Right ventricle myocardium superior (tissue), 1 donor: ENCODE measurements at regions not wholly inside any gene's neighbourhood (a gene's known extent, or its start where the extent isn't known, plus 50 kb on each side); places are given as distances from the start of the nearest gene placed in this dataset.
A peak's percentile ranks its signal among the peaks of the same experiment; 100 is the strongest.

Experiments used
- ATAC-seq: fragments of 200-7000 bp; cut with Tn5 transposase; one replicate; pipeline ENCODE4 v1.9.1; 2020; ENCODE audit warnings: mild to moderate bottlenecking; ENCODE audit not compliant: poor library complexity
- DNase-seq: peaks from one replicate; pipeline ENCODE4 v3.0.0-alpha.2; 2020
- intact Hi-C: fragments of 100-400 bp; cut with DNase I; formaldehyde crosslinking; loops from one replicate; pipeline ENCODE4 v1.11.2; 2022
- donor health status: DM: no; HTN: yes; CAD: no; lungs with severe emphysema.

DNA sequence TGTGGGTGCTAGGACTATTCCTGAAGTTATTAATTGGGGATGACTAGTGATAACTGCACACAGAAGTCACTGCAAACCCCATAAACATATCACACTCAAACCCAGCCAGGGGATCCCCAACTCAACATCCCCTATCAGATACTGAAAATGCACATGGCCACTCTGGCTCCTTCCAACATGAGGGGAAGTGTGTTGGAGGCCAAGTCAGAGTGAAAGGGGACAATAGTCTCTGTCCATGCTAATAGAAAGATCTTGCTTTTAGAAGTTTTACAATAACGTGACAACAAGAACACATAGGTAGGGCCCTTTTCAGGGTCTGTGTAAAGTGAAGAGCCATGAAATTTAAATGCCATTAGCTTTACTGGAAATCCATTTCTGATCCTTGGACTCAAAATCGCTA lies 98.8 kb upstream of the SEMA6A start:
- intact Hi-C loops, result no loop called here
- DNase-seq, result no peak

DNA sequence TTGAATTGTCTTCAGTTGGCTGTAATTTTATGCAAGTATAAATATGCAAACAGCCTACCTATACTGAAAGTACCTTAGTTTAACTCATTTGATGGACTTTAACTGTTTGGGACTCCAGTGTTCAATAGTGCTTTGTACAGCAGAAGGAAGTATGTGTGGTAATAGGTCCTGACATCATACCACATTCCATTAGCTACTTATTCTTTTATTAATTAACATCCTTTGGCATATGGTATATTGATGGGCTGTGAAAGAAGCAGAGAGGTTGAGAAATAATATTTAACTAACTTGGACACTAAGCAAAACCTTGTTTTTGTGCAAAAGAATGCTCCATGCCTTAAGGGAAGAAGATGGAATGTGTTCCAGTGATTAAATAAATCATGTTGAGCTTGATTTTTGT lies 97.6 kb upstream of the SEMA6A start:
- ATAC-seq, result no peak

More for the DNA sequence above, 98.8 kb upstream of the SEMA6A start:
- ATAC-seq, result no peak

DNA sequence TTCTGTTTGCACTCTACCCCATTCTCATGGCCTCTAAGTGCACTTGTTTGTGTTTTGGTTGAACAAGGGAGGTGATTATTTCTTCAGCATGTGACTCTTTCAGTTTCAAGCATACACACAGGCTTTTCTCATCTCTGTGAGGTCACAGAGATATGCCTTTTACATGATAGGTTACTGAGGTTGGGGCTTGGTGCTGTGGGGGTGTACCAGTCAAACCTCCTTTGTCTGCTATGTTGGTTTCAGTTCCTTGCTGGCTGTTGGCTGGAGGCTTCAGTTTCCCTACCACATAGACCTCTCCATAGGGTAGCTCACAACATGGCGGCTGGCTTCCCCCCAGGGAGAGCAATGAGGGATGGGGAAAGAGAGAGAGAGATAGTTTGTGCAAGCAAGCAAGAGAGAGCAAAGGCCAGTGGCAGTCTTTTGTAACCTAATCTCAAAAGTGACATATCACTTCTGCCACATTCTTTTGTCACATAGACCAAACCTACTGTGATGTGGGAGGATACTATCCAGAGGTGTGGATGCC lies 96.7 kb upstream of the SEMA6A start:
- ATAC-seq, result no peak
- no peak for DNase-seq
- intact Hi-C loops, result no loop called here

More for the DNA sequence above, 97.6 kb upstream of the SEMA6A start:
- intact Hi-C loops, result no loop called here
- DNase-seq, result no peak

DNA sequence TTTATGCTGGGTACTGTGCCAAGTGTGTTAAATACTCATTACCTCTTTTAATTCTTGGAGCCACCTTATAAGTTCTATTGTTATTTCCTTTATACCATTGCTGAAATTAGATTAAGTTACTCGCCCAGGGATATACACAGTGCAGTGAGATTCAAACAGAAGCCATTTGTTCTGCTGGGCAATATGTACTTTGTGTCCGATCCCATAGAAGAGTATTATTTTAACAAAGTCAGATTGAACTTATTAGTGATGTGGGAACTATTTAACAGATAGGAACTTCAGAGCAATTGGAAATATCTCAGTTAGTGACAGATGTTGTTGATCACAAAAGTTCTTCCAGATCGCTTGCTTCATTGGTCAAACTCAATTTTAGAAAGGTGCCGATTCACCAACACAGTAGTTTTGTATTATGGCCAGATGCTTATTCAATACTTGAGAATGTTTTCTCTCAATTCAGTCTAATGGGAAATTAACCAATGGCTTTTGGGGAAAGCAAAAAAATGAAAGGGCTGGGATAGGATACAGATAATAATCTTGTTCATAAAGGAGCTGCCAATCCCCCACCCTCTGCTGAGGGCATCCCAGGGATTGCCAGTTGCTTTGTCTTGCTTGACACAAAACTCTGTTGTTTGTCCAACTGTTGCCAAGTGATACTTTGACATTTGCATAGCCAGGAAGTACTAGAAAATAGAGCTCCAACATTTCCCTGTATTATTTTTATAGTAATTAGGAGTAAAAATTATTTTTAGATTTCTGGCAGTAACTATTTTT lies 94.8 kb upstream of the SEMA6A start:
- no peak for ATAC-seq
- intact Hi-C loops, result no loop called here
- DNase-seq, result no peak

DNA sequence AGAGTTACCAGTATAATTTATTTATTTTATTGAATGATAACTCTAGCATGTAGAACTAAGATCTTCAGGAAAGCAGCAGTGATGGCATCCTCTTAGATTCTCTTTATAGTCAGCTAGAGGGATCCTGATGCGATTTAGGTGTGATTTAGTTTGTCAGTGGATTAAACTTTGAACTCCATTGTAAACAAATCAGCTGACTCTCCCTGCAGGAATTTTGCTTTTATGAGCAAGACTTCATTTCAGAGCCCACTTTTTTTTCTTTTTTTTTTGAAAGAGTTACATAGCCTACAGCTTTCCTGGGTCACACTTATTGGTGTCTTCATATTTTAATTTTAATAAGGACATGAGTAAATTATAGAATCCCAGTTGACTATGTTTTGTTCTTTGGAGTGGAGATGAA lies 93.8 kb upstream of the SEMA6A start:
- ATAC-seq (no peak), DNase-seq (no peak)
- intact Hi-C loops, result no loop called here

DNA sequence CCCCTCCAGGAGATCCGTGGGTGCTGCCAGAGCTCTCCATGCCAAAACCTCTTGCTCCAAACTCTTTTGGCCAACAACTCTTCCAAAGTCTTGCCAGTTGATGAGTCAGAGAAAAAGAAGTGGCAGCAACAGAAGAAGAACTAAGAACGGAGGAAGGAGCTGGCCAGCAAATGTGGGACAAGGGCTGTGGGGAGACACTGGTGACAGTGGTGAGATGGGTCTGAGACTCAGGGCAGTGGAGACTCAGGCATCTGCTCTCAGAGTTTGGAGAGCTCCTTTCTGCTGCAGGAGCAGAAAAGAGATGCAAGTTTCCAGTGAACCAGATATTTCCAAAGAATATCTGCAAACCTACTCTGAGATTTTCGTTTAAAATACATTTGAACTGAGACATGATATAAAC lies 92.3 kb upstream of the SEMA6A start:
- ATAC-seq (no peak), DNase-seq (no peak)
- intact Hi-C loops, result no loop called here

DNA sequence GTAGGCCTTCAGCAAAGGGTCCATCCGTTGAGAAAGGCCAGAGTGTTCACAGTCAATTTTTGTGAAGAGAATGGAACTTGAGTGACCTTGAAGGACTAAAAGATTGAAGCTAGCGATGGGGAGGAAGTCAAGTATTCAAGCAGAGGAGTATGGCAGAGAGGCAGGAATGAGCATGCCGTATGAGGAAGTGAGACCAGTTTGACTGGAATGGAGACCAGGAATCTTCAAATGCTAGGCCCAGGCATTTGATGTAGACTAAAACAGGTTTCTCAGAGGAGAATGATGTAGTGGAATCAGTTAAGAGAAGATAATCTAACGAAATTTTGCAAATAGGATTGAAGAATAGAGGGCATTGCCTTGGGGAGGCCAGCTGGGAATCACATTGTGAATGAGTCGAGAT lies 90.4 kb upstream of the SEMA6A start:
- intact Hi-C loops, result no loop called here
- no peak for ATAC-seq
- DNase-seq, result no peak

DNA sequence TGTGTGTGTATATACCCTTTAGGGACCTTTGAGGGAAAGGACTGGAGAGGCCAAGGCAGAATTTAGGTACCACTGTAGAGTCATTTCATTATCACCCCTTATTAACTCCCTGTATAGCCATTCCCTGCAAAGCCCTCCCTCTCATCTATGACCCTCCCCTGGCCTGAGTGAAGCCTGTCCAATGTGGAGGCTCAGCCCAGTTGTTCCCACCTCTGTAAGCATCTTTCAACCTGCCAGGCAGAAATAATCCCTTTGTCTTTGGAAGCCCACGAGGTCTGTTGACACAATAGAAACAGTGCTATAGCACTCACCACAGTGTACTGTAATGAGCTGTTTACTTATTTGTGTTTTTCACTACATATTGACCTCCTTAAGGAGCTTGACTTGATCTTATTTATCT lies 88.5 kb upstream of the SEMA6A start:
- intact Hi-C loops, result no loop called here
- no peak for DNase-seq
- ATAC-seq, result no peak

DNA sequence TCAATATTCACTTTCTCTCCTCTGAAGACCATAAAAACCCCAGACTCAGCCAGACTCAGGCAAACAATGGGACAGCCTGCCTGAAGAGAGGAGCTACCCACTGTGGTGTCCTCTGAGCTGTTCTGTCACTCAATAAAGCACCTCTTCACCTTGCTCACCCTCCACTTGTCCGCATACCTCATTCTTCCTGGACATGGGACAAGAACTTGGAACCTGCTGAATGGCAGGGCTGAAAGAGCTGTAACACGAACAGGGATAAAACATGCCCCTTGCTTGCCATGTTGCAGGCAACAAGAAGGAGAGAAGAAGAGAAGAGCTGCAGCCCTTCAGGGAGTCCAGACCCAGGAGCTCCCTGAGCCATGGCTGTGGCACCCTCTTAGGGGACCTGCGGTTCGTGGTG lies 86.8 kb upstream of the SEMA6A start:
- intact Hi-C loops, result no loop called here
- ATAC-seq (no peak), DNase-seq (no peak)

DNA sequence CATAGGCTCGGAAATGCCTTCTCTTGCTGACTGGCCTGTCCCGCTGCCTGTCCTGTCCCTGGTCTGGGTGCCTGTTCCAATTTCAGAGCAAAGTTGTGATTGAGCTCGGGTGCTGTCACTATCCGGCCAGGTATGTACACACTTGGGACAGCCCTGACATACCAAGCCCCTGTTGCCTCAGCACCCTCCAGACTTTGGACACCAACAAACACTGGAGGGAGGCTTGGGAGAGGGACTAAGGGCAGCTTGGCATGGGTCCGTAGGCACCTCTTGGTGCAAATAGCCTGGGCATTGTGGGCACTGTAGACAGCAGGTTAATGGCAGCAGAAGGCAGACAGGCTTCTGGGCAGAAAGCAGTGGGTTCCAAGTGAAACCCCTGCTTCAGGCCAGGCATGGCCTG lies 86.3 kb upstream of the SEMA6A start:
- DNase-seq, result no peak
- intact Hi-C loops, result no loop called here
- no peak for ATAC-seq

DNA sequence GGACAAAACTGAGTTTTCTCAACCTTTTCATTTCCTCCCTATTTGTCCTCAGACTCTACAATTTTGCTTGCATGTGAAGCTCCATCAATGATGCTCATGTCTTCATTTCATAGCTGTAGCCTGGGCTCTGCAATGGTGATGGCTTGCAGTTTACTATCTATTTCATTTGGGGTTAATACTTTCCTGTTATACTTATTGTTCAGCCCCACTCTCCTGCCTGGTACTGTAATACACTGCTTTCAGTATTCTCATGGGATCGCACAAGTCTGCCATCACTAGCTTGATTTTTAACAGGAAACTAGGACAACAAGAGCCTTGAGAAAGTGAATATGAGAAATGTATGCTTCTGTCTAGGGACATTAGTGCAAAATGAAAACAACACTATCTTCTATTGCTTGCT lies 84.2 kb upstream of the SEMA6A start:
- no peak for ATAC-seq
- intact Hi-C loops, result no loop called here
- no peak for DNase-seq

DNA sequence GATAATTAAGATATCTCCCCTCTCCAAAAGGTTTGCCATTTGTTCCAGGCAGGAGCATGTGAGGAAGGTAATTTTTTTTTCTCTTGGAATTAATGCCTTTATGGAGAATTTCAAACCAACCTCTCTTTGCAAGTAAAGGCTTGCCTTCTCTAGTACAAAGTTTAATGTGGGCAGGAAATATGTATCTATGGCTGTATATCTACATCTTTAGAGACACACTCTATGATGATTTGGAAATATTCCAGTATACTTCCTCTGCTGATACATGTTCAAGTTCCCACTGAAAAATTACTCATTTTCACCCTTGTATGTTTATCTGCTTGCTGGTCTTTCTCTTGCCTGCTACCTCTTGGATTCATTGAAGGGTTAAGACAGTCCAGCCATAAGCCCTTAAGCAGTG lies 83.5 kb upstream of the SEMA6A start:
- no peak for DNase-seq
- no peak for ATAC-seq
- intact Hi-C loops, result no loop called here

DNA sequence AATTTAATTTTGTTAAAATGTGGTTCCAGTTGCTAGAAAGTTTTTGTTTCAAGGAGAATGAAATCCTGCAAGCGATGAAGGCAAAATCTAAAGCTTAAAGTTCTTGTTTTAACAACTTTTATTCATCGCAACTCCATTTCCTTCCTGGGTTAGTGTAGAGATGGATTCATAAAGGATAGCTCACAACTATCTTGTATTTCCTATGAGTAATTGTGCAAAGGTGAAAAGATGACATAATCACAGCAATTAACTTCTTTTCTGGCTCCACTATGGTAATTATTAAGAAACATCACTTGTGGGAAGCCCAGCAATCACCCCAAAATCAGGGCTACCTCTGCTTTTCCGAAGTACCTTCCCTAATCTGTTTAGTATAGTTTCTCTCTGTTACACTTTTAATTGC lies 80.8 kb upstream of the SEMA6A start:
- ATAC-seq (no peak), DNase-seq (no peak)
- intact Hi-C loops, result no loop called here

DNA sequence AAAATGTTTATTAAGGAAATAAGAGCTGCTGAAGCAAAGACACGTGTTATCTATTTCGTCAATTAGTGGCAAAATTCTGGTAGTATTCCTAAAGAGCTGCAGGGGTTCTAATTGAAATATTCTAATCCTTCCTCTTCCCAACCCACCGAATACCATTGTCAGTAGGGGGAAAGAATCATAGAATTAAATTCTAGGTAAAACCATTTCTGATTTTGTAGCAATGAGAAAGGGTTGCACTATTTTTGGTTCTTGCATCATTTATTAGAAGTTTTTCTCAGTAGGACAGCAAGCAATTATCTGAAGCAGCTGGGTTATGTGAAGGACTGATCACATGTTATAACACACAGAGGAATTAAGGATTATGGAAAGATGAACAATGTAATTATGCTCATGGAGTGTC lies 80.3 kb upstream of the SEMA6A start:
- DNase-seq (no peak), ATAC-seq (no peak)
- intact Hi-C loops, result no loop called here

DNA sequence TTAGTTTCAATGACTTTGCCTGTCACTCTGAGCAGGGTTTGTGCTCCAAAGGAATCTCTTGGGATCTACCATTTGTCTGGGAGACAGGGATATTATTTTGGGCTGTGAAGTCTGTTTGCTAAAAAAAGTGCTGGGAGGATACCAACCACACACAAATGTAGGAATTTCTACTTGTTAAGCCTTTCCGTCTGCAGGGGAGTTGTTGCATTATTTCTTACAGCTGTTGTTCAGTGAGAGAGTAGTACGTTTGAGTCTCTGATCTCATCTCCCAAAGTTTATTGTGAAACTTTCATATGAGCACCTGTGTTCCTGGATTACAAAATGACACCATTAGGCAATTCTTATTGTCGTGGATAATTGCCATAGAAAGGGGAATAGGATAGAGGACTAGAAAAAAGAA lies 78.3 kb upstream of the SEMA6A start:
- intact Hi-C loops, result no loop called here

DNA sequence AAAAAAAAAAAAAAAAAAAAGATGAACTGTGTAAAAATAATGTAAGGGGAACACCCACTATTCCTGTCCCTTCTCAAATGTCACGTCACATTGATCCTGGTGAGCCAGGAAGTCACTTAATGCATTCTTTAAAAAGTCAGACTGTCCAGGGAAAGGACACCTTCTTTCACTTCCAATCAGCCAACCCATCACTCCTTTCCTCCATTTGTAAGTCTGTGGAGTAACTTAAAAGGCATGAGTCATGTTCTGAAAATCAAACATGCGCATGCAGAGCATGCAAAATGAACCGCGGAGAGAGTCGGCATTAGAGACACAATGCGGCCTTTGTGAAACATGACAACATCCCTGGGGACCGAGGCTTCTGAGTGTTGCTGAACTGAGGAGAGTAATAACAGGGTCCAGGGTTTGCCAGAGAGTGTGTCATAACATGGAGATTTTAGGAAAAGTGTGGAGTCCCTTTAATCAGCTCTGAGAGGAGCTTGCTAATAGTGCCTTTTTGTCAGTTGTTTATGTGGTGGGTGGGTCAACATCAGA lies 77.6 kb upstream of the SEMA6A start:
- ATAC-seq, result peak; percentile 97
- intact Hi-C loops, result no loop called here
- DNase-seq, result peak; percentile 74

More for the DNA sequence above, 78.3 kb upstream of the SEMA6A start:
- DNase-seq (no peak), ATAC-seq (peak; percentile 73)

DNA sequence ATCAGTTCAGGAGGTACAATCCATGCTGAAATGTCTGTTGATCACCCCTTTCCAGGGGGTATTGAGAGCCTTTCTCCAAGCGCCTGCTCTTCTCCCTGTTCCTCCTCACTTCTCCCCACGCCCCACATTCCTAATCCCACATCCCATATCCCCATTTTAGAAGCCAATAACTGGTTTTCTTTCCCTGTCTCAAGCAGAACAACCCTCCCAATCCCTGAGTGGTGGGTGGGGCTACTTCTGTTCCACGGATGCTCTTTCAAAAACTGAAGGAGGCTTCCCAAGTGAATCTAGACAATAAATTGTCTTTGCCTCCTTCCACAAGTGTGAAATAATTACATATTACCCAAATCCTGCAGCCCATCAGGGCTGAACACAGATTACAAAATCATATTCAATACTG lies 77.0 kb upstream of the SEMA6A start:
- ATAC-seq (no peak), DNase-seq (no peak)
- intact Hi-C loops, result no loop called here

DNA sequence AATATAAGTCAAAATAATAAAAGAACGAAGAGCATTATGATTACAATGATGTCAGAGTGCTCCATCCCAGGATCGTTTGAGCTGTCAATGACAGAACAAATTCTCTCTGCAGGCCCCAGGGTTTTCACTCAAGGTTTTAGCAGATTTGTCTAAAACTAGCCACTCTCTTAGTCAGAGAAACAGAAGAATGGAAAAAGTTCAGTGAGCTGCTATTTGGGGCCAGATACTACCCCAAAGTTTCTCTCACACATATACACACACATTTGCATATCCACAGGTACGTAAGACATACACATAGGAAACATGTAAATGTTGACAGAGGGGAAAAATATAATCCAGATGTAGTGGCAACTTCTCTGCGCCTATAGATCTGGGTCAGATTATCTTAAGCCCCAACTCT lies 76.3 kb upstream of the SEMA6A start:
- intact Hi-C loops, result no loop called here
- DNase-seq, result no peak
- no peak for ATAC-seq

DNA sequence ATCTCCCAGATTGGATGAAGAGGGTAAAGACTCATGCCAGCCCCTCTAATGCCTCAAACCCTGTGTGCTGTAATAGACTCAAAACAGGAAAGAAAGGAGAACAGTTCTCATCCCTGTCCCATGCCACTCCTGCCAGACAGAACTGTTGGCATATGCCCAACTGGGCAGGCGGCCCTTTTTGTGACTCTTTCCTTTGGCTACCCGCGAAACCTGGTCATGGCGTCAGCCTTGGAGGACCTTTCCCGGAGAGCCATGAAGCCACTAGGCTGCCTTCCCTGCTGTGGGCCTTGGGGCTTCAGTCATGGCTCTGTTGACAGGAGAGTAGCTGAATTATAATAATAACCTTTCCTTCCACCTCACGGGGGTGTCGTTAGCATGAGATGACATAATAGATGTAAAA lies 75.9 kb upstream of the SEMA6A start:
- intact Hi-C loops, result no loop called here

DNA sequence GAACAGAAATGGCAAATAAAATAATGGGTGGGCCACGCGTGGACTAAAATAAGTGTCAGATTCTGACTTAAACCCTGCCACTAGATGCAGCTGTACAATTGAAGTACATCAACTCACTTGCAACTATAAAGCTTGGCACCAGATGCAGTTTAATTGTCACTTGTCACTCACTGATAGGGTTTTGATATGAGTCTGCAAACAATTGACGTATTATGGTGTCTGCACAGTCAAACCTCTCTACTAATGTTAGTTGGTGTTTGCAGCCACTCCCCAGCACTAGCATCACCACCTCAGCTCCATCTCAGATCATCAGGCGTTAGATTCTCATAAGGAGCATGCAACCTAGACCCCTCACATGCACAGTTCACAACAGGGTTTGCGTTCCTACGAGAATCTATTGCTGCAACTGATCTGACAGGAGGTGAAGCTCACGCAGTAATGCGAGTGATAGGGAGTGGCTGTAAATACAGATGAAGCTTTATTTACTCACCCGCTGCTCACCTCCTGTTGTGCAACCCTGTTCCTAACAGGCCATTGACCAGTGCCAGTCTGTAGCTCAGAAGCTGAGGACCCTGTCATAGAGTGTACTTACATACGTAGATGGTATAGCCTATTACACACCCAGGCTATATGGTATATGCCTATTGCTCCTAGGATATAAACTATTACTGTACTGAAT lies 72.1 kb upstream of the SEMA6A start:
- ATAC-seq, result no peak
- intact Hi-C loops, result no loop called here
- DNase-seq, result no peak

More for the DNA sequence above, 75.9 kb upstream of the SEMA6A start:
- ATAC-seq, result no peak
- peak; percentile 38 for DNase-seq
